Glutamatergic neuron (in vitro differentiated cells): ENCODE measurements at regions not wholly inside any gene's neighbourhood (a gene's known extent, or its start where the extent isn't known, plus 50 kb on each side); places are given as distances from the start of the nearest gene placed in this dataset.
"Not testable (repeated sequence)": the region's sequence is repeated elsewhere in the genome, so short reads cannot be mapped to it uniquely, and the experiment has no call there.

ENCODE experiments used
- DNase-seq: peaks from one replicate; pipeline ENCODE4 v3.0.0; 2022
- H3K27ac Mint-ChIP-seq: one replicate; pipeline ENCODE4 v1.8.0; 2020; ENCODE audit warnings: mild to moderate bottlenecking, mixed read lengths, inconsistent platforms; ENCODE audit not compliant: unreplicated experiment
- H3K27me3 Mint-ChIP-seq: one replicate; pipeline ENCODE4 v1.8.0; 2020; ENCODE audit warnings: mild to moderate bottlenecking, moderate library complexity, mixed read lengths, inconsistent platforms; ENCODE audit not compliant: unreplicated experiment
- H3K36me3 Mint-ChIP-seq: one replicate; pipeline ENCODE4 v1.8.0; 2020; ENCODE audit warnings: mild to moderate bottlenecking, mixed read lengths, inconsistent platforms; ENCODE audit not compliant: unreplicated experiment
- H3K4me1 Mint-ChIP-seq: one replicate; pipeline ENCODE4 v1.8.0; 2020; ENCODE audit warnings: mild to moderate bottlenecking, low read depth, mixed read lengths, inconsistent platforms; ENCODE audit not compliant: unreplicated experiment
- H3K4me3 Mint-ChIP-seq: one replicate; pipeline ENCODE4 v1.8.0; 2020; ENCODE audit warnings: mild to moderate bottlenecking, mixed read lengths, inconsistent platforms; ENCODE audit not compliant: unreplicated experiment
- H3K9me3 Mint-ChIP-seq: one replicate; pipeline ENCODE4 v1.8.0; 2020; ENCODE audit warnings: mild to moderate bottlenecking, moderate library complexity, mixed read lengths, inconsistent platforms; ENCODE audit not compliant: unreplicated experiment
- TF ChIP-seq, protein P1 (sequence below): fragments of 200-600 bp; sonication (generic); IDR thresholded peaks from one replicate; pipeline ENCODE4 v1.5.0; 2021; ENCODE audit not compliant: partially characterized antibody, unreplicated experiment

DNA sequence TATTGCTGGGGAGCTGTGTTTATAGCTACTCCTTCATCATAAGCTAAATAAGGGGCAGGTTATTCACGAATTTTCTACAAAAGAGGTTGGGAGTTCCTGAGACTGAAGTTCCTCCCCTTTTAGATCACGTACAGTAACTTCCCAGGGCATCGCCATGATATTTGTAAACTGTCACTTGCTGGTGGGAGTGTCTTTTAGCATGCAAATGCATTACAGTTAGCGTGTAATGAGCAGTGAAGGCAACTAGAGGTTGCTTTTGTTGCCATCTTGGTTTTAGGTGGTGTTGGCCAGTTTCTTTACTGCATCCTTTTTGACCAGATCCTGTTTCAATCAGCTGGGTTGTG is 64.4 kb downstream of the IL12A start:
- no peaks in the 10 kb centered on the region for H3K4me1 Mint-ChIP-seq
- H3K9me3 Mint-ChIP-seq, result no peaks in the 10 kb centered on the region
- H3K4me3 Mint-ChIP-seq, result no peak overlapping the region
- H3K27me3 Mint-ChIP-seq, result peaks cover 5% of the 10 kb centered on the region
- H3K36me3 Mint-ChIP-seq, result no peaks in the 10 kb centered on the region
- TF ChIP-seq, protein P1, sequence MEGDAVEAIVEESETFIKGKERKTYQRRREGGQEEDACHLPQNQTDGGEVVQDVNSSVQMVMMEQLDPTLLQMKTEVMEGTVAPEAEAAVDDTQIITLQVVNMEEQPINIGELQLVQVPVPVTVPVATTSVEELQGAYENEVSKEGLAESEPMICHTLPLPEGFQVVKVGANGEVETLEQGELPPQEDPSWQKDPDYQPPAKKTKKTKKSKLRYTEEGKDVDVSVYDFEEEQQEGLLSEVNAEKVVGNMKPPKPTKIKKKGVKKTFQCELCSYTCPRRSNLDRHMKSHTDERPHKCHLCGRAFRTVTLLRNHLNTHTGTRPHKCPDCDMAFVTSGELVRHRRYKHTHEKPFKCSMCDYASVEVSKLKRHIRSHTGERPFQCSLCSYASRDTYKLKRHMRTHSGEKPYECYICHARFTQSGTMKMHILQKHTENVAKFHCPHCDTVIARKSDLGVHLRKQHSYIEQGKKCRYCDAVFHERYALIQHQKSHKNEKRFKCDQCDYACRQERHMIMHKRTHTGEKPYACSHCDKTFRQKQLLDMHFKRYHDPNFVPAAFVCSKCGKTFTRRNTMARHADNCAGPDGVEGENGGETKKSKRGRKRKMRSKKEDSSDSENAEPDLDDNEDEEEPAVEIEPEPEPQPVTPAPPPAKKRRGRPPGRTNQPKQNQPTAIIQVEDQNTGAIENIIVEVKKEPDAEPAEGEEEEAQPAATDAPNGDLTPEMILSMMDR, result no peak
- DNase-seq, result no peak
- no peak overlapping the region for H3K27ac Mint-ChIP-seq

DNA sequence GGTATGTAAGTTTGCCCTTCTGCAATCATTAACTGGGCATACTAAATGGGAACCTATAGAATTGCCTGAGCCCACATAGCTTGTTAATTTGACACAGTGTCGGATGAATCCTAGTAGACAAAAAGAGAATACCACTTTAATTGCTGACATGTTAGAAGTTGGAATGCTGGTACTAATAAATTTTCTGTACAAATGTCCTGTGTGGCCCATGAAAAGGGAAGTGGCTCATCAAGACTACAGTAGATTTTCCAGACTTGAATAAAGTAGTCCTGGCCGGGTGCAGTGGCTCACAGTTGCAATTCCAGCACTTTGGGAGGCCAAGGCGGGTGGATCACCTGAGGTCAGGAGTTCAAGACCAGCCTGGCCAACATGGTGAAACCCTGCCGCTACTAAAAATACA is 66.2 kb downstream of the IL12A start:
- H3K4me3 Mint-ChIP-seq, H3K36me3 Mint-ChIP-seq, H3K9me3 Mint-ChIP-seq, H3K4me1 Mint-ChIP-seq, H3K27ac Mint-ChIP-seq, H3K27me3 Mint-ChIP-seq, DNase-seq: not testable (repeated sequence)

DNA sequence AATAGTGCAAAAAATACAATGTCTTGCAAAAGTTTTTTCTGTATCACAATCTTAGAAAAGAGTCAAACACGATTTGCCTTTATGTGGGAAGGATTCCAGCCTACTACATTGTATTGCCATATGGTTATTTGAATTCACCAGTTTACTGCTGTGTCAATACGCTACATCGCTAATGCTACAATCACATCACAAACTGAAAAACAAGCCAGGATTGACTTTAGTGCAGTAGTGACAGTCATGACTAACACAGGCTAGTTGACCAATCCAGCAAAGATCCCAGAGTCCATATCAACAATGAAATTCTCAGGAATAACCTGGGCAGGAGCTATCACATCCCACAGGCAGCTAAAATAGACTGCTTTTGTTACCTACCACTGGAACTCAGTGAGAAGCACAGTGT is 67.0 kb downstream of the IL12A start:
- DNase-seq, result no peak
- Mint-ChIP-seq H3K36me3 (no peaks in the 10 kb centered on the region), H3K4me1 (no peaks in the 10 kb centered on the region), H3K27me3 (peaks cover 5% of the 10 kb centered on the region), H3K4me3 (no peak overlapping the region), H3K9me3 (no peaks in the 10 kb centered on the region), H3K27ac (no peak overlapping the region)
- TF ChIP-seq, protein P1, result no peak

DNA sequence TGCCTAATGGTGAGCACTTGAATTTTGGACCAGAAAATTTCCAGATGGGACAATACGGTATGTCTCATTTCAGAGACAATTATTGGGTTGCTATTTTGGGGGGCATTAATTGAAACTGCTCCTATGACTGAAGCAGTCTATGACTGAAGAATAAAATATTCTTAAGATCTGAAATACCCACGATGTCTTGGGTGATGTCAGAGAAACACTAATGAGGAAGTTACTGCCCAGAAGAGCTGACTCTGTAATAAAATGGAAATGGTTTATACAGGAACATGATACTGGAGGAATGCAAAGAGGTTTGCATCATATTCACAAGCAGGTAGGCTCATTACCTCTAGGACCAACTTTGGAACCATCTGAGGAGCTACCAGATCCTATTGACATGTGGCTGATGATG is 68.7 kb downstream of the IL12A start:
- H3K27me3 Mint-ChIP-seq, result peaks cover 4% of the 10 kb centered on the region
- DNase-seq, result no peak
- H3K36me3 Mint-ChIP-seq, result no peaks in the 10 kb centered on the region
- no peak overlapping the region for H3K4me3 Mint-ChIP-seq
- TF ChIP-seq, protein P1, result no peak
- no peak overlapping the region for H3K27ac Mint-ChIP-seq
- no peaks in the 10 kb centered on the region for H3K4me1 Mint-ChIP-seq
- no peaks in the 10 kb centered on the region for H3K9me3 Mint-ChIP-seq

DNA sequence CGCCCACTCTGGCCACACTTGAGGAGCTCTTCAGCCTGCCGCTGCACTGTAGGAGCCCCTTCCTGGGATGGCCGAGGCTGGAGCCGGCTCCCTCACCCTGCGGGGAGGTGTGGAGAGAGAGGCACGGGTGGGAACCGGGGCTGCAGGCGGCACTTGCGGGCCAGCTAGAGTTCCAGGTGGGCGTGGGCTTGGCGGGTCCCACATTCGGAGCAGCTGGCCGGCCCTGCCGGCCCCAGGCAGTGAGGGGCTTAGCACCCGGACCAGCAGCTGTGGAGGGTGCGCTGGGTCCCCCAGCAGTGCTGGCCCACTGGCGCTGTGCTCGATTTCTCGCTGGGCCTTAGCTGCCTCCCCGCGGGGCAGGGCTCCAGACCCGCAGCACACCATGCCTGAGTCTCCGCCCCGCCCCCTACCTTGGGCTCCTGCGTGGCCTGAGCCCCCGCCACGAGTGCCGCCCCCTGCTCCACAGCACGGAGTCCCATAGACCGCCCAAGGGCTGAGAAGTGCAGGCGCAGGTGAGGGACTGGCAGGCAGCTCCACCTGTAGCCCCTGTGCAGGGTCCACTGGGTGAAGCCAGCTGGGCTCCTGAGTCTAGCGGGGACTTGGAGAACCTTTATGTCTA is 71.9 kb downstream of the IL12A start:
- no peaks in the 10 kb centered on the region for H3K9me3 Mint-ChIP-seq
- TF ChIP-seq, protein P1, result no peak
- no peak for DNase-seq
- H3K4me3 Mint-ChIP-seq, result no peak overlapping the region
- no peaks in the 10 kb centered on the region for H3K27me3 Mint-ChIP-seq
- no peak overlapping the region for H3K27ac Mint-ChIP-seq
- no peaks in the 10 kb centered on the region for H3K4me1 Mint-ChIP-seq
- no peaks in the 10 kb centered on the region for H3K36me3 Mint-ChIP-seq

DNA sequence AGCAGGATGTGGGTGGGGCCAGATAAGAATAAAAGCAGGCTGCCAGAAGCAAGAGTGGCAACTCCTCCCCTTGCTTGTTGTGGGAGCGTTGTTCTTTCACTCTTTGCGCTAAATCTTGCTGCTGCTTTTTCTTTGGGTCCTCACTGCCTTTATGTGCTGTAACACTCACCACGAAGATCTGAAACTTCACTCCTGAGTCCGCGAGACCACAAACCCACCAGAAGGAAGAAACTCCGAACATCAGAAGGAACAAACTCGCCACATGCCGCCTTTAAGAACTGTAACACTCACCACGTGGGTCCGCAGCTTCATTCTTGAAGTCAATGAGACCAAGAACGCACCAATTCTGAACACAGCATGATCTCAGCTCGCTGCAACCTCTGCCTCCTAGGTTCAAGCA is 72.9 kb downstream of the IL12A start:
- Mint-ChIP-seq H3K4me1 (no peaks in the 10 kb centered on the region), H3K4me3 (no peak overlapping the region), H3K36me3 (no peaks in the 10 kb centered on the region), H3K27me3 (no peaks in the 10 kb centered on the region), H3K9me3 (no peaks in the 10 kb centered on the region), H3K27ac (no peak overlapping the region)
- TF ChIP-seq, protein P1, result no peak
- no peak for DNase-seq
